Right hindlimb (tissue), 1 donor: ENCODE measurements at regions not wholly inside any gene's neighbourhood (a gene's known extent, or its start where the extent isn't known, plus 50 kb on each side); places are given as distances from the start of the nearest gene placed in this dataset.
"Not testable (repeated sequence)": the region's sequence is repeated elsewhere in the genome, so short reads cannot be mapped to it uniquely, and the experiment has no call there.

Source experiments
- DNase-seq: peaks from one replicate; pipeline ENCODE4 v3.0.0-alpha.2; 2018

- no peak for DNase-seq
Measured at GRCh38 chr4:60938621-60939020, 261.5 kb upstream of the ADGRL3 start.

- no peak for DNase-seq
Measured at GRCh38 chr4:60944060-60944459, 256.1 kb upstream of the ADGRL3 start.

GRCh38 chr4:60945641-60946040 is 254.5 kb upstream of the ADGRL3 start:
- no peak for DNase-seq

- no peak for DNase-seq
Measured at GRCh38 chr4:60948008-60948407, 252.1 kb upstream of the ADGRL3 start.

DNA sequence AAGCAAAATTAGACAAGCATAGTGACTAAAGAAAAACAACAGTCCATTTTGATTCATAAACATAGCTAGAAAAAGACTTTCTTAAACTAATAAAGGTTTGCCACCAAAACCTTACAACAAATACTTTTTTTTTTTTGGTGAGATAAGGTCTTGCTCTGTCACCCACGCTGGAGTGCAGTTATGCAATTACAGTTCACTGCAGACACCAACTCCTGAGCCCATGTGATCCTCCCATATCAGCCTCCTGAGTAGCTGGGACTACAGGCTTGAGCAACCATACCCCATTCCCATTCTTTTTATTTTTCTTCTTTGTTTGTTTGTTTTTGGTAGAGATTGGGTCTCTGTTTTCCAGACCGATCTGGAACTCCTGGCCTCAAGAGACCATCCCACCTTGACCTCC is 247.2 kb upstream of the ADGRL3 start:
- no peak for DNase-seq

DNA sequence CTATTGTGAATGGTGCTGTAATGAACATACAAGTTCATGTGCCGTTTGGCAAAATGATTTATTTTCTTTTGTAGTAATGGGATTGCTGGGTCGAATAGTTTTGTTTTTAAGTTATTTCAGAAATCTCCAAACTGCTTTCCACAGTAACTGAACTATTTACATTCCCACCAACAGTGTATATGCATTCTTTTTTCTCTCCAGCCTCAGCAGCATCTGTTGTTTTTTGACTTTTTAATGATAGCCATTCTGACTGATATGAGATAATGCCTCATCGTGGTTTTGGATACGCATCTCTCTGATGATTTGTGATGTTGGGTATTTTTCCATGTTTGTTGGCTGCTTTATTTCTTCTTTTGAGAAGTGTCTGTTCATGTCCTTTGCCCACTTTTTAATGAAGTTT is 246.3 kb upstream of the ADGRL3 start:
- no peak for DNase-seq

DNA sequence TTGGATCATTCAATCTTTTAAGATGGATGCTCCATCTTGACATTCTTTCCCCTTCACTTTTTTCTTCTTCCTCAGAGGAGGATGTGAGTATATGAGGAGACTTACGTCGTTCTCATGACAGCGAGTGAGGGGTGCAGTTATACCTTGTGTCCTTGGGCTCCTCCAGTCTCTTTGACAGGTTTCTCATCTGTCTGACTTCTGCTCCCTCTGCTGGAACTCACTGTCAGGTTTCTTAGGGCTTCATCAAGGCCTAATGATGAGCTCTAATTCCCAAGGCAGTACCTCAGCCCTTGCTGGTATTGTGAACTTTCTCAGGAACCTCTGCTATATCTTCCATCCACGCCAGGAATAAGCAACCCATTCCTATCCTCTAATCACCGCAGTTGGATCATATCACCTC is 237.8 kb upstream of the ADGRL3 start:
- no peak for DNase-seq

DNA sequence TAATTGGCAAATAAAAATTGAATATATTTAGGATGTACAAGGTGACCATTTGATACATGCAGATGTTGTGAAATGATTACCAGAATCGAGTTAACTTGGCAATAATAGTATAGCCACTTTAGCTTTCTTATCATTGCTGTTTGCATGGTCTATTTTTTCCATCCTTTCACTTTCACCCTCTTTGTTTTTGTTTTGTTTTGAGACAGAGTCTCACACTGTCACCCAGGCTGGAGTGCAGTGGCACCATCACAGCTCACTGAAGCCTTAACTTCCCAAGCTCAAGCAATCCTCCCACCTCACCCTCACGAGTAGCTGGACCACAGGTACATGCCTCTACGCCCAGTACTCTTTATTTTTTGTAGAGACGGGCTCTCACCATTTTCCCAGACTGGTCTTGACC is 218.6 kb upstream of the ADGRL3 start:
- no peak for DNase-seq

- no peak for DNase-seq
Measured at GRCh38 chr4:60989141-60989540, 211.0 kb upstream of the ADGRL3 start.

GRCh38 chr4:60992037-60992436 is 208.1 kb upstream of the ADGRL3 start:
- no peak for DNase-seq

DNA sequence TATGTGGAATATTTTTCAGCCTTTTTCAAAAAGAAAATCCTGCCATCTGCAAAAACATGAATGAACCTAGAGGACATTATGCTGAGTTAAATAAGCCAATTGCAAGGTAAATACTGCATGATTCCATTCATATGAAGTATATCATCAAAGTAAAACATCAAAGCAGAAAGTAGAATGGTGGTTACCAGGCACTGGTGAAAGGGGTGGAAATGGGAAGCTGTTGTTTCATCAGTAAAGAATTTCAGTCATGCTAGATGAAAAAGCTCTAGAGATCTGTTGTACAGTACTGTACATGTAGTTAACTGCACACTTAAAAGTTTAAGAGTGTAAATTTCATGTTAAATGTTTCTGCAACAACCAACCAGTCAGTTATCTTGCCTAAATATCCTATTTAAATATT is 196.8 kb upstream of the ADGRL3 start:
- DNase-seq, result no peak

- no peak for DNase-seq
Measured at GRCh38 chr4:61004651-61005170, 195.4 kb upstream of the ADGRL3 start.

- DNase-seq, result no peak
Measured at GRCh38 chr4:61011051-61011450, 189.1 kb upstream of the ADGRL3 start.

- not testable (repeated sequence) for DNase-seq
Measured at GRCh38 chr4:61011936-61012335, 188.2 kb upstream of the ADGRL3 start.

DNA sequence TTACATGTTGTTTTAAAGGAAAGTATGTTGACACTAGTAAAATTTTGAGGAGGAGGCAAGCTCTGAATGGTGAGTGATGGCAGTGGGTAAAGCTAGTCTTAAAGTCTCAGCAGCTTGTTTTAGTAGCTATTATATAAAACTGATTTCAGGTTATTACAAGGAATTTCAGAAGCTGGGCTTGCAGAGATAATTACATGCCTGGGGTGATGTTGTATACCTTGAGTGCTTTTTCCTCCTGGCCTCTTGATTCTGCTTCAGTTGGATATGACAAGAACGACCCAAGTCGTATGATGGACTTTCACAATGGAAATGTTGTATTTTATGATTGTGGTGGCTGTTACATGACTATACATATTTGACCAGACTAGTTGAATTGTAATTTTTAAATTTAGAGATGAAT is 175.5 kb upstream of the ADGRL3 start:
- no peak for DNase-seq

GRCh38 chr4:61027939-61028338 is 172.2 kb upstream of the ADGRL3 start:
- DNase-seq, result no peak

- no peak for DNase-seq
Measured at GRCh38 chr4:61036071-61036684, 163.9 kb upstream of the ADGRL3 start.

GRCh38 chr4:61041527-61041926 is 158.6 kb upstream of the ADGRL3 start:
- no peak for DNase-seq

- DNase-seq, result no peak
Measured at GRCh38 chr4:61044837-61045236, 155.3 kb upstream of the ADGRL3 start.

- no peak for DNase-seq
Measured at GRCh38 chr4:61049018-61049417, 151.1 kb upstream of the ADGRL3 start.

DNA sequence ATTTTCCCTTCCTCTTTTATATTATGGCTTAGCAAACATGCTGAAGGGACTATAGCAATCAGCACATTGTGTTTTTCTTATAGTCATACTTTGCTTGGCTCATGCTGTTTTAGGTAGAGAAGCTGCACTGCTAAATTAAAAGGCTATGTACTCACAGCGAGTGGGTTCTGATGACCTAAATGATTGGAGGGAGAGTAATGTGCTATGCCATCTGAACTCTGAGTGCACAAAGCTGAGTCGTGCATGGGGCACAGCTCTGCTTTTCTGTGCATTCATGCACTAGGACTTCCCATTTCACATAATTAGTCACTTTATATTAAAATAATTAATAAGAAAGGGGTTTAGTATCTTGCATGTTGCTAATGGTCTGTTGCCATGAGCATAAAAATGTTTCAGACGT is 132.7 kb upstream of the ADGRL3 start:
- DNase-seq, result no peak

GRCh38 chr4:61068060-61068459 is 132.1 kb upstream of the ADGRL3 start:
- DNase-seq, result no peak

GRCh38 chr4:61068745-61069144 is 131.4 kb upstream of the ADGRL3 start:
- DNase-seq, result no peak

DNA sequence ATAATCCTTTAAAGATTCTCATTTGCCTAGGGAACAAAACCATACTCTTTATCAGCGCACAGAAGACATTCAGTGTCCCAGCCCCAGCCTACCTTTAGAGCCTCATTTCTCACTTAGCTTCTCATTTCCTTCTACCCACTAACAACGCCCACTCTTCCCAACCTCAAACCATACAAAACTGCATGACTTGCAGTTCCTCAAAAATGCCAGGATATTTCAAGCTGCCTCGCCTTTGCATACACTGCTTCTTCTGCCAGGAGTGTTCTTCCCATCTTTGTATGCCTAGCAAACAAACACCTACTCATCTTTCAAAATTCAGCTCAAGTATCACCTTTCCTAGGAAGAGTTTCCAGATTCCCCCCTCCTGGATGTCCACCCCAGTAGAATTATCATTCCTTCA is 129.9 kb upstream of the ADGRL3 start:
- DNase-seq, result no peak

DNA sequence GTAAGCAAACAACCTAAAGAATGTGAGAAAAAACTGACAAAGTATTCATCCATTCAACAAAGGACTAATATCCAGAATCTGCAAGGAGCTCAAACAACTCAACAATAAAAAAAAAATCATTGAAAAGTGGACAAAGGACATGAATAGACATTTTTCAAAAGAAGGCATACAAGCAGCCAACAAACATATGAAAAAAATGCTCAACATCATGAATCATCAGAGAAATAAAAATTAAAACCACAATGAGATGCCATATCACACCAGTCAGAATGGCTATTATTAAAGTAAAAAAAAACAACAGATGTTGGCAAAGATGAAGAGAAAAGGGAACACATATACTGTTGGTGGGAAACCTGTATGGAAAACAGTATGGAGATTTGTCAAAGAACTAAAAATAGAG is 120.7 kb upstream of the ADGRL3 start:
- no peak for DNase-seq
